ENCODE measurements at regions not wholly inside any gene's neighbourhood (a gene's known extent, or its start where the extent isn't known, plus 50 kb on each side); places are given as distances from the start of the nearest gene placed in this dataset.
"Not testable (repeated sequence)": the region's sequence is repeated elsewhere in the genome, so short reads cannot be mapped to it uniquely, and the experiment has no call there.

DNA sequence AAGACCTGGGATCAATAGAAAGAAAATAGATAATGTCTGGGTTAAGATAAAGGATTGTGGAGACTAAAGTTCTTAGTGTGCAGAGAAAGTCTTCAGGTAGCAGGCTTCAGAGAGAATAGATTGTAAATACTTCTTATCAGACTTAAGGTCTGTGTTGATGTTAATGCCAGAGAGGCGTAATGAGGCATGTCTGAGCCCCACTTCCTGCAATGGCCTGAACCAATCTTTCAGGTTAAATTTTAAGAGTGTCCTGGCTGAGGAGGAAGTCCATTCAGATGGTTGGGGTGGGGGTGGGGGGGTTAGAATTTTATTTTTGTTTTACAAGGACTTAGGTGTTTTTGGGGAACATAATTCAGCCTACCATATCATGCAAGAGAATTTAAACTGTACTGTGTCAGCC is 129.5 kb downstream of the EVA1A start:
- 25% methylated on average over 1 of the region's 1 CpG for WGBS (ENCODE audit: insufficient coverage, insufficient replicate concordance, low lambda C conversion rate, missing lambda C conversion rate)
- TF ChIP-seq PML (IDR thresholded peaks at IDR 0.05; ENCODE audit: low read length) (no peak), RCOR1 (conservative IDR thresholded peaks at IDR 0.05; ENCODE audit: low read depth, low read length) (0 out of 2 replicates have a peak, but pooled peaks have one; percentile 62)
- TF ChIP-seq, protein P1, sequence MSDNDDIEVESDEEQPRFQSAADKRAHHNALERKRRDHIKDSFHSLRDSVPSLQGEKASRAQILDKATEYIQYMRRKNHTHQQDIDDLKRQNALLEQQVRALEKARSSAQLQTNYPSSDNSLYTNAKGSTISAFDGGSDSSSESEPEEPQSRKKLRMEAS (IDR thresholded peaks at IDR 0.05; ENCODE audit: low read depth, low read length) = 0 out of 2 replicates have a peak, but pooled peaks have one; percentile 6
- ChIA-PET CTCF (interaction anchor here (7.1 to 8.3 kb wide), 2 partner anchors 18 to 34 kb away, joined by 107 to 235 read pairs; no protein-coding TSS in a partner anchor), SMC1A (ENCODE audit: uncharacterized antibody, unreplicated experiment) (interaction anchor here (1.3 to 9.8 kb wide), 10 partner anchors 12 to 376 kb away, joined by 3 to 244 read pairs (median 24); no protein-coding TSS in a partner anchor), POLR2A (interaction anchor here (1.0 to 8.3 kb wide), 7 partner anchors 8 to 375 kb away, joined by 3 to 157 read pairs (median 4); no protein-coding TSS in a partner anchor), RAD21 (ENCODE audit: unreplicated experiment) (interaction anchor here (1.9 to 8.6 kb wide), 9 partner anchors 10 to 375 kb away, joined by 9 to 147 read pairs (median 56); partner anchors contain the start of gene TACR1)
- Histone ChIP-seq H3K36me3 (ENCODE audit: control insufficient read depth in 2 of 2, insufficient read depth in 2 of 2, low read length in 1 of 2) (no peaks in the 10 kb centered on the region), H3K4me2 (ENCODE audit: control insufficient read depth, insufficient read depth) (peak overlapping the region; percentile 81), H3K9me3 (replicated peaks; ENCODE audit: control insufficient read depth, insufficient read depth, low read length) (no peaks in the 10 kb centered on the region), H3K9ac (ENCODE audit: control insufficient read depth, insufficient read depth, low read length) (peak overlapping the region; percentile 31; the same call in 1 of the 2 replicates), H3K4me1 (ENCODE audit: control insufficient read depth, insufficient read depth, low read length) (peaks cover 46% of the 10 kb centered on the region), H2AFZ (ENCODE audit: control insufficient read depth, low read depth, low read length) (peak overlapping the region; percentile 35; the same call in 1 of the 2 replicates), H3K27me3 (replicated peaks in 1 of 2; ENCODE audit: control insufficient read depth in 2 of 2, insufficient read depth in 2 of 2, low read length in 1 of 2) (no peaks in the 10 kb centered on the region), H3K79me2 (ENCODE audit: control insufficient read depth, insufficient read depth, low read length) (peaks cover 2% of the 10 kb centered on the region; the same call in 1 of the 2 replicates), H3K27ac (ENCODE audit: control insufficient read depth, insufficient read depth) (peak overlapping the region; percentile 95), H4K20me1 (ENCODE audit: control insufficient read depth, insufficient read depth) (no peaks in the 10 kb centered on the region), H3K4me3 (0 out of 2 replicates have a peak overlapping the region, but pooled peaks have one; percentile 32)
- intact Hi-C loops (cut with micrococcal nuclease; ENCODE audit: unreplicated experiment) = loop anchor here (1.0 to 10.0 kb wide), 3 partner anchors 14 to 474 kb away; partner anchors contain the start of gene POLE4
- peak; percentile 40 for ATAC-seq
- peak; percentile 44 for DNase-seq (ENCODE audit: low read depth, low spot score)
- TSS peak; percentile 84 for BruUV-seq (replicated peaks)
- in situ Hi-C loops (cut with MboI) = no loop called here
- no peak for FAIRE-seq

DNA sequence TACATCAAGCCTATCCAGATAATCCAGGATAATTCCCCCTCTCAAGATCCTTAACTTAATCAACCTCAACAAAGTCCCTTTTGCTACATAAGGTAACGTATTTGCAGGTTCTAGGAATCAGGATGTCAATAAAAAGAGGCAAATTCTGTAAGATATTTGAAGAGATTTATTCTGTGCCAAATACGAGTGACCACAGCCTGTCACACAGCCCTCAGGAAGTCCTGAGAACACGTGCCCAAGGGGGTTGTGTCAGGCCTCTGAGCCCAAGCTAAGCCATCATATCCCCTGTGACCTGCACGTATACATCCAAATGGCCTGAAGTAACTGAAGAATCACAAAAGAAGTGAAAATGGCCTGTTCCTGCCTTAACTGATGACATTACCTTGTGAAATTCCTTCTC is 130.3 kb downstream of the EVA1A start:
- ChIA-PET CTCF (interaction anchor here (1.9 to 8.3 kb wide), 3 partner anchors 17 to 379 kb away, joined by 4 to 235 read pairs (median 107); no protein-coding TSS in a partner anchor), POLR2A (interaction anchor here (8.3 kb wide), 1 partner anchor 14 kb away, joined by 157 read pairs; no protein-coding TSS in a partner anchor), SMC1A (ENCODE audit: uncharacterized antibody, unreplicated experiment) (interaction anchor here (3.9 to 9.8 kb wide), 5 partner anchors 12 to 375 kb away, joined by 27 to 244 read pairs (median 183); no protein-coding TSS in a partner anchor), RAD21 (ENCODE audit: unreplicated experiment) (interaction anchor here (2.1 to 8.6 kb wide), 6 partner anchors 9 to 376 kb away, joined by 8 to 147 read pairs (median 61); no protein-coding TSS in a partner anchor)
- H3K27me3 ChIP-seq (replicated peaks in 1 of 2; ENCODE audit: control insufficient read depth in 2 of 2, insufficient read depth in 2 of 2, low read length in 1 of 2); H4K20me1 ChIP-seq (ENCODE audit: control insufficient read depth, insufficient read depth); BruUV-seq (replicated peaks); H3K9ac ChIP-seq (ENCODE audit: control insufficient read depth, insufficient read depth, low read length); DNase-seq (ENCODE audit: low read depth, low spot score); H3K9me3 ChIP-seq (replicated peaks; ENCODE audit: control insufficient read depth, insufficient read depth, low read length); H3K4me2 ChIP-seq (ENCODE audit: control insufficient read depth, insufficient read depth); FAIRE-seq; H3K36me3 ChIP-seq (ENCODE audit: control insufficient read depth in 2 of 2, insufficient read depth in 2 of 2, low read length in 1 of 2); H3K4me3 ChIP-seq; ATAC-seq; in situ Hi-C loops (cut with MboI); H3K79me2 ChIP-seq (ENCODE audit: control insufficient read depth, insufficient read depth, low read length): not testable (repeated sequence)
- Histone ChIP-seq H3K4me1 (ENCODE audit: control insufficient read depth, insufficient read depth, low read length) (peaks cover 46% of the 10 kb centered on the region), H2AFZ (ENCODE audit: control insufficient read depth, low read depth, low read length) (peak overlapping the region; percentile 77), H3K27ac (ENCODE audit: control insufficient read depth, insufficient read depth) (peak overlapping the region; percentile 95)
- intact Hi-C loops (cut with micrococcal nuclease; ENCODE audit: unreplicated experiment) = loop anchor here (5.0 to 10.0 kb wide), 2 partner anchors 116 to 473 kb away; partner anchors contain the start of gene POLE4
- WGBS (ENCODE audit: insufficient coverage, insufficient replicate concordance, low lambda C conversion rate, missing lambda C conversion rate) = 76% methylated on average over 4 of the region's 4 CpGs
- TF ChIP-seq, protein P2, sequence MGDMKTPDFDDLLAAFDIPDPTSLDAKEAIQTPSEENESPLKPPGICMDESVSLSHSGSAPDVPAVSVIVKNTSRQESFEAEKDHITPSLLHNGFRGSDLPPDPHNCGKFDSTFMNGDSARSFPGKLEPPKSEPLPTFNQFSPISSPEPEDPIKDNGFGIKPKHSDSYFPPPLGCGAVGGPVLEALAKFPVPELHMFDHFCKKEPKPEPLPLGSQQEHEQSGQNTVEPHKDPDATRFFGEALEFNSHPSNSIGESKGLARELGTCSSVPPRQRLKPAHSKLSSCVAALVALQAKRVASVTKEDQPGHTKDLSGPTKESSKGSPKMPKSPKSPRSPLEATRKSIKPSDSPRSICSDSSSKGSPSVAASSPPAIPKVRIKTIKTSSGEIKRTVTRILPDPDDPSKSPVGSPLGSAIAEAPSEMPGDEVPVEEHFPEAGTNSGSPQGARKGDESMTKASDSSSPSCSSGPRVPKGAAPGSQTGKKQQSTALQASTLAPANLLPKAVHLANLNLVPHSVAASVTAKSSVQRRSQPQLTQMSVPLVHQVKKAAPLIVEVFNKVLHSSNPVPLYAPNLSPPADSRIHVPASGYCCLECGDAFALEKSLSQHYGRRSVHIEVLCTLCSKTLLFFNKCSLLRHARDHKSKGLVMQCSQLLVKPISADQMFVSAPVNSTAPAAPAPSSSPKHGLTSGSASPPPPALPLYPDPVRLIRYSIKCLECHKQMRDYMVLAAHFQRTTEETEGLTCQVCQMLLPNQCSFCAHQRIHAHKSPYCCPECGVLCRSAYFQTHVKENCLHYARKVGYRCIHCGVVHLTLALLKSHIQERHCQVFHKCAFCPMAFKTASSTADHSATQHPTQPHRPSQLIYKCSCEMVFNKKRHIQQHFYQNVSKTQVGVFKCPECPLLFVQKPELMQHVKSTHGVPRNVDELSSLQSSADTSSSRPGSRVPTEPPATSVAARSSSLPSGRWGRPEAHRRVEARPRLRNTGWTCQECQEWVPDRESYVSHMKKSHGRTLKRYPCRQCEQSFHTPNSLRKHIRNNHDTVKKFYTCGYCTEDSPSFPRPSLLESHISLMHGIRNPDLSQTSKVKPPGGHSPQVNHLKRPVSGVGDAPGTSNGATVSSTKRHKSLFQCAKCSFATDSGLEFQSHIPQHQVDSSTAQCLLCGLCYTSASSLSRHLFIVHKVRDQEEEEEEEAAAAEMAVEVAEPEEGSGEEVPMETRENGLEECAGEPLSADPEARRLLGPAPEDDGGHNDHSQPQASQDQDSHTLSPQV (IDR thresholded peaks at IDR 0.05) = peak; percentile 82; the same call in 1 of the 2 replicates
- TF ChIP-seq RAD51 (IDR thresholded peaks at IDR 0.05) = 0 out of 2 replicates have a peak, but pooled peaks have one; percentile 7
- TF ChIP-seq, protein P3, sequence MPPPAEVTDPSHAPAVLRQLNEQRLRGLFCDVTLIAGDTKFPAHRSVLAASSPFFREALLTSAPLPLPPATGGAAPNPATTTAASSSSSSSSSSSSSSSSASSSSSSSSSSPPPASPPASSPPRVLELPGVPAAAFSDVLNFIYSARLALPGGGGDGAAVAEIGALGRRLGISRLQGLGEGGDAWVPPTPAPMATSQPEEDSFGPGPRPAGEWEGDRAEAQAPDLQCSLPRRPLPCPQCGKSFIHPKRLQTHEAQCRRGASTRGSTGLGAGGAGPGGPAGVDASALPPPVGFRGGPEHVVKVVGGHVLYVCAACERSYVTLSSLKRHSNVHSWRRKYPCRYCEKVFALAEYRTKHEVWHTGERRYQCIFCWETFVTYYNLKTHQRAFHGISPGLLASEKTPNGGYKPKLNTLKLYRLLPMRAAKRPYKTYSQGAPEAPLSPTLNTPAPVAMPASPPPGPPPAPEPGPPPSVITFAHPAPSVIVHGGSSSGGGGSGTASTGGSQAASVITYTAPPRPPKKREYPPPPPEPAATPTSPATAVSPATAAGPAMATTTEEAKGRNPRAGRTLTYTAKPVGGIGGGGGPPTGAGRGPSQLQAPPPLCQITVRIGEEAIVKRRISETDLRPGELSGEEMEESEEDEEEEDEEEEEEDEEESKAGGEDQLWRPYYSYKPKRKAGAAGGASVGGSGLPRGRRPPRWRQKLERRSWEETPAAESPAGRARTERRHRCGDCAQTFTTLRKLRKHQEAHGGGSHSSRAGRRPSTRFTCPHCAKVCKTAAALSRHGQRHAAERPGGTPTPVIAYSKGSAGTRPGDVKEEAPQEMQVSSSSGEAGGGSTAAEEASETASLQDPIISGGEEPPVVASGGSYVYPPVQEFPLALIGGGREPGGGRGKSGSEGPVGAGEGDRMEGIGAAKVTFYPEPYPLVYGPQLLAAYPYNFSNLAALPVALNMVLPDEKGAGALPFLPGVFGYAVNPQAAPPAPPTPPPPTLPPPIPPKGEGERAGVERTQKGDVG (CRISPR knock-in tag; IDR thresholded peaks at IDR 0.05) = 0 out of 2 replicates have a peak, but pooled peaks have one; percentile 33

All from GM12878 (cell line).